ENCODE measurements at regions not wholly inside any gene's neighbourhood (a gene's known extent, or its start where the extent isn't known, plus 50 kb on each side); places are given as distances from the start of the nearest gene placed in this dataset.

GRCh38 chr7:152508701-152509100 is 72.9 kb upstream of the KMT2C start:
- no peak overlapping the region for H3K4me3 Mint-ChIP-seq

GRCh38 chr7:152505606-152506005 is 69.8 kb upstream of the KMT2C start:
- no peak overlapping the region for H2AFZ ChIP-seq (ENCODE audit: insufficient read depth, low read depth, low read length, poor library complexity, severe bottlenecking)
- H3K4me1 ChIP-seq (ENCODE audit: control insufficient read depth in 2 of 2, insufficient read depth in 2 of 2, low read length in 2 of 2), result no peaks in the 10 kb centered on the region
- no peaks in the 10 kb centered on the region for H3K36me3 ChIP-seq (replicated peaks in 1 of 2; ENCODE audit: control extremely low read depth in 1 of 2, control insufficient read depth in 1 of 2, extremely low read depth in 1 of 2, insufficient read depth in 2 of 2, low read length in 1 of 2)
- no peaks in the 10 kb centered on the region for H3K9me3 Mint-ChIP-seq (ENCODE audit: insufficient read depth)
- no peak for TF ChIP-seq CTCF (IDR thresholded peaks at IDR 0.05)
- TF ChIP-seq EZH2 (IDR thresholded peaks at IDR 0.05; ENCODE audit: borderline replicate concordance, insufficient read depth, low read depth, low read length, poor library complexity, severe bottlenecking), result no peak
- 90% methylated on average over 2 of the region's 2 CpGs for WGBS (ENCODE audit: insufficient coverage)
- intact Hi-C loops (cut with micrococcal nuclease), result no loop called here
- H3K4me2 ChIP-seq (replicated peaks; ENCODE audit: low read depth, low read length, poor library complexity, severe bottlenecking), result no peak overlapping the region
- ChIA-PET POLR2A (no interaction called here), CTCF (no interaction called here)
- no peaks in the 10 kb centered on the region for H3K79me2 ChIP-seq (ENCODE audit: control insufficient read depth, insufficient read depth, low read length)
- no peak overlapping the region for H3K27ac ChIP-seq (ENCODE audit: low read length in 2 of 2)
- no peaks in the 10 kb centered on the region for H3K4me1 Mint-ChIP-seq
- no peak overlapping the region for H3K4me3 Mint-ChIP-seq
- H3K4me3 ChIP-seq (ENCODE audit: control extremely low read depth in 1 of 5, extremely low read depth in 1 of 5, insufficient read depth in 1 of 5, low read depth in 2 of 5, low read length in 4 of 5), result no peak overlapping the region
- no peak overlapping the region for H3K27ac Mint-ChIP-seq
- DNase-seq (no peak), ATAC-seq (ENCODE audit: low read depth) (no peak)
- H3K9me3 ChIP-seq (ENCODE audit: control extremely low read depth in 1 of 3, control insufficient read depth in 2 of 3, insufficient read depth in 1 of 3, low read length in 2 of 3), result no peaks in the 10 kb centered on the region
- H3K27me3 ChIP-seq (replicated peaks in 1 of 4; ENCODE audit: control extremely low read depth in 1 of 4, control insufficient read depth in 3 of 4, insufficient read depth in 4 of 4, low read length in 3 of 4), result no peaks in the 10 kb centered on the region
- no peaks in the 10 kb centered on the region for H3K27me3 Mint-ChIP-seq
- no peak overlapping the region for H3K9ac ChIP-seq (ENCODE audit: low read length)
- H4K20me1 ChIP-seq (ENCODE audit: control insufficient read depth, insufficient read depth, low read length, poor library complexity, severe bottlenecking), result no peaks in the 10 kb centered on the region

More at GRCh38 chr7:152508701-152509100, 72.9 kb upstream of the KMT2C start:
- H3K27ac Mint-ChIP-seq, result no peak overlapping the region
- H3K9ac ChIP-seq (ENCODE audit: low read length), result no peak overlapping the region
- H3K9me3 Mint-ChIP-seq (ENCODE audit: insufficient read depth), result no peaks in the 10 kb centered on the region
- H3K4me3 ChIP-seq (ENCODE audit: control extremely low read depth in 1 of 5, extremely low read depth in 1 of 5, insufficient read depth in 1 of 5, low read depth in 2 of 5, low read length in 4 of 5), result no peak overlapping the region
- no peak overlapping the region for H3K4me2 ChIP-seq (replicated peaks; ENCODE audit: low read depth, low read length, poor library complexity, severe bottlenecking)
- H3K4me1 ChIP-seq (ENCODE audit: control insufficient read depth in 2 of 2, insufficient read depth in 2 of 2, low read length in 2 of 2), result peaks cover 0 to 10% of the 10 kb centered on the region in 2 donors
- no peaks in the 10 kb centered on the region for H3K79me2 ChIP-seq (ENCODE audit: control insufficient read depth, insufficient read depth, low read length)
- TF ChIP-seq CTCF (IDR thresholded peaks at IDR 0.05) (no peak), EZH2 (IDR thresholded peaks at IDR 0.05; ENCODE audit: borderline replicate concordance, insufficient read depth, low read depth, low read length, poor library complexity, severe bottlenecking) (no peak)
- H3K27ac ChIP-seq (ENCODE audit: low read length in 2 of 2), result no peak overlapping the region
- no peak overlapping the region for H2AFZ ChIP-seq (ENCODE audit: insufficient read depth, low read depth, low read length, poor library complexity, severe bottlenecking)
- intact Hi-C loops (cut with micrococcal nuclease), result no loop called here
- no peak for DNase-seq
- ATAC-seq (ENCODE audit: low read depth), result no peak
- CTCF ChIA-PET, result no interaction called here
- peaks cover 7% of the 10 kb centered on the region for H3K4me1 Mint-ChIP-seq
- no peaks in the 10 kb centered on the region for H3K27me3 ChIP-seq (replicated peaks in 1 of 4; ENCODE audit: control extremely low read depth in 1 of 4, control insufficient read depth in 3 of 4, insufficient read depth in 4 of 4, low read length in 3 of 4)
- H4K20me1 ChIP-seq (ENCODE audit: control insufficient read depth, insufficient read depth, low read length, poor library complexity, severe bottlenecking), result no peaks in the 10 kb centered on the region
- POLR2A ChIA-PET, result no interaction called here
- peaks cover 2% of the 10 kb centered on the region for H3K27me3 Mint-ChIP-seq
- H3K9me3 ChIP-seq (ENCODE audit: control extremely low read depth in 1 of 3, control insufficient read depth in 2 of 3, insufficient read depth in 1 of 3, low read length in 2 of 3), result no peaks in the 10 kb centered on the region
- H3K36me3 ChIP-seq (replicated peaks in 1 of 2; ENCODE audit: control extremely low read depth in 1 of 2, control insufficient read depth in 1 of 2, extremely low read depth in 1 of 2, insufficient read depth in 2 of 2, low read length in 1 of 2), result no peaks in the 10 kb centered on the region

All from B cell (primary cell).